ENCODE measurements at regions not wholly inside any gene's neighbourhood (a gene's known extent, or its start where the extent isn't known, plus 50 kb on each side); places are given as distances from the start of the nearest gene placed in this dataset.

GRCh38 chr7:25839084-25839769, 312.8 kb upstream of the NFE2L3 start:
- no peak for DNase-seq (ENCODE audit: insufficient read length)
- no peak for FAIRE-seq
- TF ChIP-seq TAF1 (IDR thresholded peaks at IDR 0.05; ENCODE audit: borderline replicate concordance, low read depth, low read length) (no peak), POLR2A (IDR thresholded peaks at IDR 0.05; ENCODE audit: low read depth, low read length) (no peak), POLR2AphosphoS5 (IDR thresholded peaks at IDR 0.05; ENCODE audit: low read depth, low read length) (no peak)

DNA sequence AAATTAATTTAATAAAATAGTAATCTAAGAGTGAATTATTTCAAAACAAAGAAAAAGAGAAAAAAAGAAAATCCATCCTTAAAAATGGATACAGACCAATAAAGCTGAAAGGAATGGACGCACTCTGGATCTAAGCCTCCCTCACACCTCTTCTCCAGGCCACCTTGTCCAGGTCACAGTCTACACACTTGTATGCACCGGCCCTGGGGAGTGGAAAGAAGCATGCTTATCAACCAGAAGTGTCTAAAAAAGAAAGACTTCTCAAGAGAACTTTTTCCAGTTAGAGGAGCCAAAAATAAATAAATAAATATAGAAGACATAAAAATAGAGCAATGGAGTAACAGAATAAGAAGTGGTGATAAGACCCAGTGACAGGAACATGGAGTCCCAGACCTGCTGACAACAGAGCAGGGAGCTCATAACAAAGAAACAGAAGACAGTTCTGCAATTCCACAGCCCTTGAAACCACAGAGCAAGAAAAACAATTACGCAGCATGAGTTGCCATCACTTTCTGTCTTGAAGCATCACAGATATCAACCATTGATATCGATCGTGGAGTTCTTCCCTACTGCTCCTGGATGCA, 311.7 kb upstream of the NFE2L3 start:
- no peak for DNase-seq (ENCODE audit: insufficient read length)
- no peak for FAIRE-seq
- TF ChIP-seq POLR2AphosphoS5 (IDR thresholded peaks at IDR 0.05; ENCODE audit: low read depth, low read length), result no peak
- TF ChIP-seq TAF1 (IDR thresholded peaks at IDR 0.05; ENCODE audit: borderline replicate concordance, low read depth, low read length), result no peak
- TF ChIP-seq POLR2A (IDR thresholded peaks at IDR 0.05; ENCODE audit: low read depth, low read length), result no peak

GRCh38 chr7:25841575-25841974, 310.4 kb upstream of the NFE2L3 start:
- TF ChIP-seq POLR2A (IDR thresholded peaks at IDR 0.05; ENCODE audit: low read depth, low read length) (no peak), TAF1 (IDR thresholded peaks at IDR 0.05; ENCODE audit: borderline replicate concordance, low read depth, low read length) (no peak), POLR2AphosphoS5 (IDR thresholded peaks at IDR 0.05; ENCODE audit: low read depth, low read length) (no peak)
- no peak for FAIRE-seq
- no peak for DNase-seq (ENCODE audit: insufficient read length)

DNA sequence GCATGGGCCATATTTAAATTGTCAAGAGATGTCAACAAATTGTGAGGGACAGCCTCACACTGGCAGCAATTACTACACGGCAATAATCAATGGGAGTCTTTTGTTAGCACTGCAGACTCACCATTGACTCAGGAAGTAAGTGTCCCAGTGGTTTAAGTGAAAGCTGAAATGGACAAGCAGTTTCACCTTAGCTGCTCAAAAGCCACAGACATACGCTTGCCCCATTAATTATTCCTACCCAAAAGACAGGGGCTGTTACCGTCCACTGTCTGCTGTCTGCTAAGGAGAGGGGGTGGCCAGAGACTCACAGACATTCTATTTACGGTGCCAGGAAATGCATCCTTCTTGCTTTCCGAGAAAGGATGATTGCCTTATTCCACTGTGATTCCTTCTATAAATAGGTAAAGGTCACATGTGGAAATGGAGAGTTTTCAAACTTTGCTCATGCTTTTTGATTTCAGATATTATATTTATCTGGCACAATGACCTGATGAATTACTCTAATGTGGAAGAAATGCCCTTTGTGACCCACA, 309.7 kb upstream of the NFE2L3 start:
- no peak for DNase-seq (ENCODE audit: insufficient read length)
- FAIRE-seq, result no peak
- TF ChIP-seq TAF1 (IDR thresholded peaks at IDR 0.05; ENCODE audit: borderline replicate concordance, low read depth, low read length) (no peak), POLR2A (IDR thresholded peaks at IDR 0.05; ENCODE audit: low read depth, low read length) (no peak), POLR2AphosphoS5 (IDR thresholded peaks at IDR 0.05; ENCODE audit: low read depth, low read length) (no peak)

GRCh38 chr7:25843467-25843866, 308.5 kb upstream of the NFE2L3 start:
- TF ChIP-seq POLR2AphosphoS5 (IDR thresholded peaks at IDR 0.05; ENCODE audit: low read depth, low read length), result no peak
- TF ChIP-seq TAF1 (IDR thresholded peaks at IDR 0.05; ENCODE audit: borderline replicate concordance, low read depth, low read length), result no peak
- no peak for TF ChIP-seq POLR2A (IDR thresholded peaks at IDR 0.05; ENCODE audit: low read depth, low read length)
- DNase-seq (ENCODE audit: insufficient read length), result no peak
- FAIRE-seq, result no peak

GRCh38 chr7:25844102-25844870, 307.7 kb upstream of the NFE2L3 start:
- FAIRE-seq (no peak), DNase-seq (ENCODE audit: insufficient read length) (no peak)
- TF ChIP-seq TAF1 (IDR thresholded peaks at IDR 0.05; ENCODE audit: borderline replicate concordance, low read depth, low read length), result no peak
- TF ChIP-seq POLR2AphosphoS5 (IDR thresholded peaks at IDR 0.05; ENCODE audit: low read depth, low read length), result no peak
- no peak for TF ChIP-seq POLR2A (IDR thresholded peaks at IDR 0.05; ENCODE audit: low read depth, low read length)

DNA sequence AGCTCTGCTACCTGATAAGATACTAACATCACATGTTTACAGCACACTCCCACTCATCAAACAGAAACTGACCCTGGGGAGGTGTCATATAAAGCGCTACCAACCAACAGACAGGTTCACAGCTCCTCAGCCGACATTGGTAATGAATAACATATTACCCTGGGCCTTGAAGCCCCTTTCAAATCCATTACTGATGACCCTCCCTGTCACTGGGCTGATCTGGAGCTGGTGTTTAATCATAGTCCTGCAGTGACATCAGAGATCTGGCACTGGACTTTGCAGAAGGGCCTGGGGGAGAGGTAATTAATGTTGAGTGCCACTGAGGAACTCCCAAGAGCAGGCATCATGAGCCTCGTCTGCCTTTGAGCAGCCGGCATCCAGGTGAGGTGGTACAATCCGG, 306.5 kb upstream of the NFE2L3 start:
- TF ChIP-seq POLR2AphosphoS5 (IDR thresholded peaks at IDR 0.05; ENCODE audit: low read depth, low read length) (no peak), TAF1 (IDR thresholded peaks at IDR 0.05; ENCODE audit: borderline replicate concordance, low read depth, low read length) (no peak), POLR2A (IDR thresholded peaks at IDR 0.05; ENCODE audit: low read depth, low read length) (no peak)
- FAIRE-seq (no peak), DNase-seq (ENCODE audit: insufficient read length) (no peak)

GRCh38 chr7:25846722-25847121, 305.3 kb upstream of the NFE2L3 start:
- DNase-seq (ENCODE audit: insufficient read length) (no peak), FAIRE-seq (no peak)
- TF ChIP-seq POLR2A (IDR thresholded peaks at IDR 0.05; ENCODE audit: low read depth, low read length) (no peak), POLR2AphosphoS5 (IDR thresholded peaks at IDR 0.05; ENCODE audit: low read depth, low read length) (no peak), TAF1 (IDR thresholded peaks at IDR 0.05; ENCODE audit: borderline replicate concordance, low read depth, low read length) (no peak)

GRCh38 chr7:25847336-25848070, 304.5 kb upstream of the NFE2L3 start:
- FAIRE-seq (no peak), DNase-seq (ENCODE audit: insufficient read length) (no peak)
- TF ChIP-seq TAF1 (IDR thresholded peaks at IDR 0.05; ENCODE audit: borderline replicate concordance, low read depth, low read length) (no peak), POLR2A (IDR thresholded peaks at IDR 0.05; ENCODE audit: low read depth, low read length) (no peak), POLR2AphosphoS5 (IDR thresholded peaks at IDR 0.05; ENCODE audit: low read depth, low read length) (no peak)

GRCh38 chr7:25849500-25850184, 302.4 kb upstream of the NFE2L3 start:
- TF ChIP-seq POLR2A (IDR thresholded peaks at IDR 0.05; ENCODE audit: low read depth, low read length) (no peak), POLR2AphosphoS5 (IDR thresholded peaks at IDR 0.05; ENCODE audit: low read depth, low read length) (no peak), TAF1 (IDR thresholded peaks at IDR 0.05; ENCODE audit: borderline replicate concordance, low read depth, low read length) (no peak)
- no peak for DNase-seq (ENCODE audit: insufficient read length)
- no peak for FAIRE-seq
